CD4-positive, alpha-beta memory T cell (primary cell): ENCODE measurements at regions not wholly inside any gene's neighbourhood (a gene's known extent, or its start where the extent isn't known, plus 50 kb on each side); places are given as distances from the start of the nearest gene placed in this dataset.

ENCODE experiments used
- CTCF ChIA-PET: fragments of 350-600 bp; sonication (Branson Sonifier 250); formaldehyde crosslinking; loops from one replicate; lab custom pipeline; 2021; ENCODE audit warnings: inconsistent platforms; ENCODE audit not compliant: partially characterized antibody; lab: Charles Lee
- POLR2A ChIA-PET: fragments of 350-600 bp; sonication (Branson Sonifier 250); formaldehyde crosslinking; loops from one replicate; lab custom pipeline; 2021; ENCODE audit not compliant: partially characterized antibody; lab: Charles Lee
- DNase-seq, 5 donors: peaks; one replicate each; pipeline versions ENCODE4 v3.0.0 to v3.0.0-alpha.2; 2020 to 2022; ENCODE audit warnings: mixed read lengths in 1 of 5
- H3K27ac ChIP-seq: one replicate; pipeline ENCODE4 v1.7.0; 2013; ENCODE audit warnings: low read depth, low read length
- H3K27me3 ChIP-seq: 2 replicates; pipeline ENCODE4 v1.7.0; 2013; ENCODE audit warnings: mild to moderate bottlenecking, low read length, moderate library complexity; ENCODE audit not compliant: insufficient read depth
- H3K36me3 ChIP-seq: 2 replicates; pipeline ENCODE4 v1.7.0; 2013; ENCODE audit warnings: mild to moderate bottlenecking, low read length, moderate library complexity; ENCODE audit not compliant: insufficient read depth
- H3K4me1 ChIP-seq: 2 replicates; pipeline ENCODE4 v1.7.0; 2013; ENCODE audit warnings: mild to moderate bottlenecking, low read length, moderate library complexity; ENCODE audit not compliant: insufficient read depth
- H3K4me3 ChIP-seq, 2 donors: one replicate each; pipeline ENCODE4 v1.7.0; 2013; ENCODE audit warnings: low read length in 2 of 2, mild to moderate bottlenecking in 1 of 2
- H3K9me3 ChIP-seq, 2 donors: one replicate each; pipeline ENCODE4 v1.7.0; 2013; ENCODE audit warnings: low read length in 2 of 2, control low read depth in 1 of 2; ENCODE audit not compliant: control insufficient read depth in 1 of 2
- H3K27ac Mint-ChIP-seq, 7 donors: one replicate each; pipeline ENCODE4 v1.8.0; 2020 to 2021; ENCODE audit warnings: mixed read lengths in 7 of 7, mild to moderate bottlenecking in 6 of 7, inconsistent platforms in 3 of 7, moderate library complexity in 3 of 7
- H3K27me3 Mint-ChIP-seq, 2 donors: one replicate each; pipeline ENCODE4 v1.8.0; 2020 to 2021; ENCODE audit warnings: mixed read lengths in 2 of 2
- H3K36me3 Mint-ChIP-seq, 2 donors: one replicate each; pipeline ENCODE4 v1.8.0; 2020 to 2021; ENCODE audit warnings: mixed read lengths in 2 of 2, inconsistent platforms in 1 of 2, mild to moderate bottlenecking in 1 of 2
- H3K4me1 Mint-ChIP-seq, 4 donors: one replicate each; pipeline ENCODE4 v1.8.0; 2020 to 2021; ENCODE audit warnings: mixed read lengths in 4 of 4, mild to moderate bottlenecking in 1 of 4
- H3K4me3 Mint-ChIP-seq, 8 donors: one replicate each; pipeline ENCODE4 v1.8.0; 2020 to 2021; ENCODE audit warnings: mixed read lengths in 8 of 8, mild to moderate bottlenecking in 7 of 8, moderate library complexity in 6 of 8, inconsistent platforms in 3 of 8
- H3K9me3 Mint-ChIP-seq, 8 donors: one replicate each; pipeline ENCODE4 v1.8.0; 2020 to 2021; ENCODE audit warnings: mixed read lengths in 8 of 8, mild to moderate bottlenecking in 5 of 8, inconsistent platforms in 3 of 8, moderate library complexity in 1 of 8
- intact Hi-C: fragments of 100-400 bp; cut with micrococcal nuclease; formaldehyde crosslinking; loops from one replicate; pipeline ENCODE4 v1.15.1; 2023

GRCh38 chr3:180382638-180383180 lies 219.3 kb upstream of the TTC14 start:
- Histone ChIP-seq H3K9me3 (no peaks in the 10 kb centered on the region), H3K36me3 (no peaks in the 10 kb centered on the region), H3K27ac (no peak overlapping the region), H3K4me1 (no peaks in the 10 kb centered on the region), H3K4me3 (no peak overlapping the region), H3K27me3 (no peaks in the 10 kb centered on the region)
- H3K36me3 Mint-ChIP-seq: no peaks in the 10 kb centered on the region
- no peak for DNase-seq
- H3K27ac Mint-ChIP-seq: no peak overlapping the region
- ChIA-PET POLR2A (no interaction called here), CTCF (no interaction called here)
- H3K9me3 Mint-ChIP-seq: peaks cover 0 to 4% (median under 1%) of the 10 kb centered on the region in 8 donors
- H3K27me3 Mint-ChIP-seq: no peaks in the 10 kb centered on the region
- no peaks in the 10 kb centered on the region for H3K4me1 Mint-ChIP-seq
- no peak overlapping the region for H3K4me3 Mint-ChIP-seq
- intact Hi-C loops: no loop called here

DNA sequence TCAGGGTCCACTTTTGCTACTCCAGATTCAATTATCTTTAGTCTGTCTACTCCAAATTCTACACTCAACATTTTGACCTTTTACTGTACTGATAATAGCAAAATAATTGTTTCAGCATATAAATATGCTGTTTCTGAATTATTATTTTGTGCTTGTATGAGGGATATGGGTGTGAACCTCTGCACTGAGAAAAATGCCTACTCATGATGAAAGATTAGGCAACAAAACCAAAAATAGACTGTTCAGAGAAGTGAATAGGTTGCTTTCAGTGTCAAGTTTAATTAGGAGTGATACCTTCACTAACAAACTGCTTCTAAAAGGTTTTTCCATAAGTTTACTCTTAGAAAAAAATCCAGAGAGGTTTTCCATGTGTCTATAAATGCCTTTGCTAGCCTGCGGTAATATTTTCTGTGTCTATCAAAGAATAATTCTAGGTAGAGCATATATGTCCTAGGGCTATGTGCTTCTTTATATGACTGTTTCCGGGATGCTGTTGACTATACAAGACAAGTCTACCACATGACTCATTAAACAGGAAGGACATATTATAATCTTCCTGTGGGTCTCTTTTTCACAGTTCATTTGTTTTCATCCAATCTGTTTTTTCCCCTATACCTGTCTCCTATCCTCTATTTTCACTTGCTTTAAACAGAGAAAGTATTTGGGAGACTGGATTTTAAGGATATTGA lies 218.5 kb upstream of the TTC14 start:
- no peak overlapping the region for H3K4me3 Mint-ChIP-seq
- H3K4me1 Mint-ChIP-seq: no peaks in the 10 kb centered on the region
- no peak overlapping the region for H3K27ac Mint-ChIP-seq
- no peaks in the 10 kb centered on the region for H3K27me3 ChIP-seq
- CTCF ChIA-PET: no interaction called here
- no peaks in the 10 kb centered on the region for H3K36me3 Mint-ChIP-seq
- H3K9me3 Mint-ChIP-seq: peaks cover 0 to 4% (median 0%) of the 10 kb centered on the region in 8 donors
- H3K27me3 Mint-ChIP-seq: no peaks in the 10 kb centered on the region
- H3K9me3 ChIP-seq: no peaks in the 10 kb centered on the region
- H3K4me3 ChIP-seq: no peak overlapping the region
- POLR2A ChIA-PET: no interaction called here
- no peak for DNase-seq
- H3K36me3 ChIP-seq: no peaks in the 10 kb centered on the region
- no peaks in the 10 kb centered on the region for H3K4me1 ChIP-seq
- no peak overlapping the region for H3K27ac ChIP-seq
- intact Hi-C loops: no loop called here

DNA sequence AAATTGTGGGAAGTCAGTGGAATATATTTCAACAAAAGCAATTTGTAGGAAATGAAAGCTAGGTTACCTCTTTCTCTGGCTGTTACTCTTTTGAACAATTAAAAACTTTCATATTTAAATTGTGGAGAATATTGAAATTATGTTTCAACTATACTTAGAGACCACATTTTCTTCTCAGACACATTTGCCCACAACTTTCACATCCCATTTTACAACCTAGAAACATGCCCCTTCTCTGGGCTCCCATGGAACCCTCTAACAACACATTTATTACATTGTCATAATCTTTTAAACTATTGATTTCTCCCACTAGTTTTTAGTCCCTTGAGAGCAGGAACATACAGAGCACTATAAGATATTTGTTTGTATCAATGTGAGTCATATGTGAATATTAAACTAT lies 211.7 kb upstream of the TTC14 start:
- Mint-ChIP-seq H3K27ac (no peak overlapping the region), H3K36me3 (no peaks in the 10 kb centered on the region), H3K4me1 (no peaks in the 10 kb centered on the region), H3K4me3 (no peak overlapping the region), H3K27me3 (no peaks in the 10 kb centered on the region), H3K9me3 (peaks cover 0 to 3% (median 0%) of the 10 kb centered on the region in 8 donors)
- intact Hi-C loops: no loop called here
- DNase-seq: no peak
- CTCF ChIA-PET: no interaction called here
- Histone ChIP-seq H3K9me3 (no peaks in the 10 kb centered on the region), H3K27ac (no peak overlapping the region), H3K4me1 (no peaks in the 10 kb centered on the region), H3K36me3 (no peaks in the 10 kb centered on the region), H3K27me3 (no peaks in the 10 kb centered on the region), H3K4me3 (no peak overlapping the region)
- POLR2A ChIA-PET: no interaction called here

GRCh38 chr3:180391001-180391400 lies 211.0 kb upstream of the TTC14 start:
- POLR2A ChIA-PET: no interaction called here
- no peaks in the 10 kb centered on the region for H3K4me1 ChIP-seq
- Mint-ChIP-seq H3K4me3 (no peak overlapping the region), H3K27me3 (no peaks in the 10 kb centered on the region), H3K4me1 (no peaks in the 10 kb centered on the region), H3K9me3 (peaks cover 0 to 3% (median 0%) of the 10 kb centered on the region in 8 donors), H3K27ac (no peak overlapping the region), H3K36me3 (no peaks in the 10 kb centered on the region)
- no peak overlapping the region for H3K4me3 ChIP-seq
- CTCF ChIA-PET: no interaction called here
- intact Hi-C loops: no loop called here
- no peak for DNase-seq
- H3K36me3 ChIP-seq: no peaks in the 10 kb centered on the region
- H3K9me3 ChIP-seq: no peaks in the 10 kb centered on the region
- H3K27ac ChIP-seq: no peak overlapping the region
- H3K27me3 ChIP-seq: no peaks in the 10 kb centered on the region

GRCh38 chr3:180401226-180401625 lies 200.7 kb upstream of the TTC14 start:
- no peak overlapping the region for H3K4me3 Mint-ChIP-seq
- CTCF ChIA-PET: no interaction called here
- POLR2A ChIA-PET: no interaction called here
- Histone ChIP-seq H3K9me3 (no peaks in the 10 kb centered on the region), H3K27me3 (no peaks in the 10 kb centered on the region), H3K4me1 (no peaks in the 10 kb centered on the region), H3K36me3 (no peaks in the 10 kb centered on the region), H3K27ac (no peak overlapping the region), H3K4me3 (no peak overlapping the region)
- no peak overlapping the region for H3K27ac Mint-ChIP-seq
- DNase-seq: no peak
- H3K36me3 Mint-ChIP-seq: no peaks in the 10 kb centered on the region
- peaks cover 0 to 2% (median 0%) of the 10 kb centered on the region in 8 donors for H3K9me3 Mint-ChIP-seq
- intact Hi-C loops: no loop called here
- H3K27me3 Mint-ChIP-seq: no peaks in the 10 kb centered on the region
- no peaks in the 10 kb centered on the region for H3K4me1 Mint-ChIP-seq

GRCh38 chr3:180402471-180403073 lies 199.4 kb upstream of the TTC14 start:
- intact Hi-C loops: no loop called here
- H3K27me3 ChIP-seq: no peaks in the 10 kb centered on the region
- Mint-ChIP-seq H3K4me3 (no peak overlapping the region), H3K36me3 (no peaks in the 10 kb centered on the region), H3K27me3 (no peaks in the 10 kb centered on the region), H3K9me3 (peaks cover 0 to 2% (median 0%) of the 10 kb centered on the region in 8 donors), H3K27ac (no peak overlapping the region), H3K4me1 (no peaks in the 10 kb centered on the region)
- POLR2A ChIA-PET: no interaction called here
- H3K4me1 ChIP-seq: no peaks in the 10 kb centered on the region
- H3K4me3 ChIP-seq: no peak overlapping the region
- no peaks in the 10 kb centered on the region for H3K9me3 ChIP-seq
- H3K36me3 ChIP-seq: no peaks in the 10 kb centered on the region
- H3K27ac ChIP-seq: no peak overlapping the region
- CTCF ChIA-PET: no interaction called here
- DNase-seq: no peak

- DNase-seq: no peak
These were observed 198.8 kb upstream of the TTC14 start for GRCh38 chr3:180403156-180403555.

More at GRCh38 chr3:180403156-180403555, 198.8 kb upstream of the TTC14 start:
- H3K4me1 Mint-ChIP-seq: no peaks in the 10 kb centered on the region
- intact Hi-C loops: no loop called here
- Histone ChIP-seq H3K4me1 (no peaks in the 10 kb centered on the region), H3K36me3 (no peaks in the 10 kb centered on the region), H3K27ac (no peak overlapping the region), H3K4me3 (no peak overlapping the region), H3K9me3 (no peaks in the 10 kb centered on the region), H3K27me3 (no peaks in the 10 kb centered on the region)
- POLR2A ChIA-PET: no interaction called here
- CTCF ChIA-PET: no interaction called here
- no peak overlapping the region for H3K27ac Mint-ChIP-seq
- peaks cover 0 to 2% (median 0%) of the 10 kb centered on the region in 8 donors for H3K9me3 Mint-ChIP-seq
- H3K27me3 Mint-ChIP-seq: no peaks in the 10 kb centered on the region
- H3K36me3 Mint-ChIP-seq: no peaks in the 10 kb centered on the region
- H3K4me3 Mint-ChIP-seq: no peak overlapping the region
